GM23338 (cell line): ENCODE measurements at regions not wholly inside any gene's neighbourhood (a gene's known extent, or its start where the extent isn't known, plus 50 kb on each side); places are given as distances from the start of the nearest gene placed in this dataset.

Experiments
- CREB1 ChIP-seq: fragments of 250-450 bp; sonication (Bioruptor Pico); IDR thresholded peaks from 2 replicates; pipeline ENCODE4 v1.5.0; 2020; ENCODE audit warnings: low read depth, mild to moderate bottlenecking, moderate library complexity
- TF ChIP-seq, protein P1 (sequence below), 2 experiments: fragments of 200-600 bp in 1 of 2; sonication (generic) in 1 of 2; conservative IDR thresholded peaks; 2 replicates each; pipeline versions ENCODE4 v1.5.1 to v1.6.1; 2016 to 2017; ENCODE audit warnings: antibody characterized with exemption in 2 of 2, low read depth in 2 of 2, mild to moderate bottlenecking in 2 of 2, moderate library complexity in 1 of 2

DNA sequence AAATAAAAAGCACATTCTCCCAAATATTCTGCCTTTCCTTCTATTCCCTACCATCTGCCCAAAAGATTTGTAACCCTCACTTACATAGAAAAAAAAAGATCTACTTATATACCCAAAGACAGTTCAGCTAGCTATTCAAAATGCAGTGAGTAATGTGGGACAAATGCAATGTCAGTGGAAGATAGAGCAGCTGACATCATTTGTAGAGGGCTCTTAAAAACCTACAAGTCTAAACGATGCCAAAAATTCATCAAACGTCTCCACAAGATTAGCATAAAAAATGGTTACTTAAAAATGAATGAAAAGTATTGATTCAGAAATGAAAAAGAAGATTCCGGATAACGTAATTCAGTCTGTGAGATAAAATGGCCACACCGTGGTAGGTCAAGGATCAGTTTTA lies 96.5 kb downstream of the ASB9 start:
- TF ChIP-seq, protein P1, sequence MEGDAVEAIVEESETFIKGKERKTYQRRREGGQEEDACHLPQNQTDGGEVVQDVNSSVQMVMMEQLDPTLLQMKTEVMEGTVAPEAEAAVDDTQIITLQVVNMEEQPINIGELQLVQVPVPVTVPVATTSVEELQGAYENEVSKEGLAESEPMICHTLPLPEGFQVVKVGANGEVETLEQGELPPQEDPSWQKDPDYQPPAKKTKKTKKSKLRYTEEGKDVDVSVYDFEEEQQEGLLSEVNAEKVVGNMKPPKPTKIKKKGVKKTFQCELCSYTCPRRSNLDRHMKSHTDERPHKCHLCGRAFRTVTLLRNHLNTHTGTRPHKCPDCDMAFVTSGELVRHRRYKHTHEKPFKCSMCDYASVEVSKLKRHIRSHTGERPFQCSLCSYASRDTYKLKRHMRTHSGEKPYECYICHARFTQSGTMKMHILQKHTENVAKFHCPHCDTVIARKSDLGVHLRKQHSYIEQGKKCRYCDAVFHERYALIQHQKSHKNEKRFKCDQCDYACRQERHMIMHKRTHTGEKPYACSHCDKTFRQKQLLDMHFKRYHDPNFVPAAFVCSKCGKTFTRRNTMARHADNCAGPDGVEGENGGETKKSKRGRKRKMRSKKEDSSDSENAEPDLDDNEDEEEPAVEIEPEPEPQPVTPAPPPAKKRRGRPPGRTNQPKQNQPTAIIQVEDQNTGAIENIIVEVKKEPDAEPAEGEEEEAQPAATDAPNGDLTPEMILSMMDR (conservative IDR thresholded peaks at IDR 0.05; ENCODE audit: low read depth in 2 of 2): no peak
- no peak for TF ChIP-seq CREB1
